Kidney (tissue), 13 donors: ENCODE measurements at regions not wholly inside any gene's neighbourhood (a gene's known extent, or its start where the extent isn't known, plus 50 kb on each side); places are given as distances from the start of the nearest gene placed in this dataset.

Source experiments
- DNase-seq, 5 donors: peaks; one replicate each; pipeline ENCODE4 v3.0.0-alpha.2; 2013 to 2020
- FAIRE-seq: peaks from 2 replicates; lab custom pipeline; 2012; peaks lifted over from hg19 to GRCh38; lab: Jason Lieb, UNC
- H3K27ac ChIP-seq, 2 donors: one replicate each; pipeline ENCODE4 v1.7.0; 2013; ENCODE audit warnings: low read depth in 2 of 2, low read length in 2 of 2, inconsistent platforms in 1 of 2
- H3K27me3 ChIP-seq: one replicate; pipeline ENCODE4 v1.7.1; 2013; ENCODE audit warnings: low read length, inconsistent platforms; ENCODE audit not compliant: control insufficient read depth, insufficient read depth
- H3K36me3 ChIP-seq, 3 donors: one replicate each; pipeline versions ENCODE4 v1.7.0 to v1.7.1; 2013; ENCODE audit warnings: low read length in 3 of 3, control low read depth in 1 of 3, inconsistent platforms in 1 of 3; ENCODE audit not compliant: insufficient read depth in 3 of 3, control insufficient read depth in 2 of 3
- H3K4me1 ChIP-seq, 3 donors: one replicate each; pipeline versions ENCODE4 v1.7.0 to v1.7.1; 2013; ENCODE audit warnings: low read length in 3 of 3, inconsistent platforms in 1 of 3, low read depth in 1 of 3; ENCODE audit not compliant: control insufficient read depth in 2 of 3, insufficient read depth in 2 of 3
- H3K4me3 ChIP-seq, 3 donors: one replicate each; pipeline versions ENCODE4 v1.7.0 to v1.8.1; 2013; ENCODE audit warnings: low read length in 3 of 3, control low read depth in 1 of 3, inconsistent platforms in 1 of 3
- H3K9ac ChIP-seq, 3 donors: one replicate each; pipeline versions ENCODE4 v1.7.0 to v1.7.1; 2013; ENCODE audit warnings: low read length in 3 of 3, control low read depth in 1 of 3, inconsistent platforms in 1 of 3
- H3K9me3 ChIP-seq, 3 donors: one replicate each; pipeline versions ENCODE4 v1.7.0 to v1.7.1; 2013; ENCODE audit warnings: low read length in 3 of 3, control low read depth in 1 of 3, inconsistent platforms in 1 of 3; ENCODE audit not compliant: control insufficient read depth in 2 of 3, insufficient read depth in 1 of 3
- CTCF ChIP-seq: IDR thresholded peaks from 3 replicates; pipeline ENCODE4 v1.5.1; 2012; ENCODE audit warnings: mild to moderate bottlenecking, moderate library complexity, borderline replicate concordance; ENCODE audit not compliant: insufficient read depth; ENCODE audit errors: extremely low read depth
- intact Hi-C: fragments of 100-400 bp; cut with DNase I; formaldehyde crosslinking; loops from one replicate; pipeline ENCODE4 v1.11.1; 2022
- donor health status: control.
- donor health status: control.
- donor health status: control.
- donor health status: control.
- donor health status: control.
- donor health status: DM: yes; HTN: yes; CAD: no.
- donor health status: Normal renal cell carcinoma (clear cell type).

GRCh38 chr3:145005427-145005826 lies 1033.8 kb downstream of the DIPK2A start:
- no peaks in the 10 kb centered on the region for H3K36me3 ChIP-seq
- H3K27ac ChIP-seq, result no peak overlapping the region
- H3K4me1 ChIP-seq, result no peaks in the 10 kb centered on the region
- H3K9me3 ChIP-seq, result no peaks in the 10 kb centered on the region
- intact Hi-C loops, result no loop called here
- H3K4me3 ChIP-seq, result no peak overlapping the region
- FAIRE-seq (no peak), DNase-seq (no peak)
- no peaks in the 10 kb centered on the region for H3K27me3 ChIP-seq
- no peak overlapping the region for H3K9ac ChIP-seq
- TF ChIP-seq CTCF, result no peak

- H3K27ac ChIP-seq, result no peak overlapping the region
- no peaks in the 10 kb centered on the region for H3K9me3 ChIP-seq
- DNase-seq (no peak), FAIRE-seq (no peak)
- no peak overlapping the region for H3K9ac ChIP-seq
- H3K4me3 ChIP-seq, result no peak overlapping the region
- intact Hi-C loops, result no loop called here
- no peak for TF ChIP-seq CTCF
- no peaks in the 10 kb centered on the region for H3K27me3 ChIP-seq
- no peaks in the 10 kb centered on the region for H3K36me3 ChIP-seq
- H3K4me1 ChIP-seq, result no peaks in the 10 kb centered on the region
Observed at GRCh38 chr3:145006271-145006670, 1034.6 kb downstream of the DIPK2A start.

GRCh38 chr3:145013931-145014330 lies 1042.3 kb downstream of the DIPK2A start:
- no peak overlapping the region for H3K27ac ChIP-seq
- no peaks in the 10 kb centered on the region for H3K9me3 ChIP-seq
- no peak overlapping the region for H3K9ac ChIP-seq
- DNase-seq (no peak), FAIRE-seq (no peak)
- H3K27me3 ChIP-seq, result no peaks in the 10 kb centered on the region
- no peak for TF ChIP-seq CTCF
- H3K4me1 ChIP-seq, result no peaks in the 10 kb centered on the region
- H3K4me3 ChIP-seq, result no peak overlapping the region
- no peaks in the 10 kb centered on the region for H3K36me3 ChIP-seq
- intact Hi-C loops, result no loop called here

GRCh38 chr3:145015253-145015652 lies 1043.6 kb downstream of the DIPK2A start:
- Histone ChIP-seq H3K9me3 (no peaks in the 10 kb centered on the region), H3K27ac (no peak overlapping the region), H3K36me3 (no peaks in the 10 kb centered on the region), H3K4me3 (no peak overlapping the region), H3K27me3 (no peaks in the 10 kb centered on the region), H3K9ac (no peak overlapping the region), H3K4me1 (no peaks in the 10 kb centered on the region)
- DNase-seq, result no peak
- no peak for TF ChIP-seq CTCF
- intact Hi-C loops, result no loop called here
- FAIRE-seq, result no peak
